GM12865 (cell line): ENCODE measurements at regions not wholly inside any gene's neighbourhood (a gene's known extent, or its start where the extent isn't known, plus 50 kb on each side); places are given as distances from the start of the nearest gene placed in this dataset.

Experiments
- DNase-seq: peaks from one replicate; pipeline ENCODE4 v3.0.0; 2010; ENCODE audit warnings: low read depth
- H3K4me3 ChIP-seq: 2 replicates; pipeline ENCODE4 v1.5.1; 2011; ENCODE audit warnings: mild to moderate bottlenecking, low read depth, low read length, control low read depth
- TF ChIP-seq, protein P1 (sequence below): IDR thresholded peaks from 2 replicates; pipeline ENCODE4 v1.5.1; 2011; ENCODE audit warnings: low read length, control low read depth, low read depth, inconsistent platforms; ENCODE audit not compliant: insufficient read depth; ENCODE audit errors: missing control alignments

DNA sequence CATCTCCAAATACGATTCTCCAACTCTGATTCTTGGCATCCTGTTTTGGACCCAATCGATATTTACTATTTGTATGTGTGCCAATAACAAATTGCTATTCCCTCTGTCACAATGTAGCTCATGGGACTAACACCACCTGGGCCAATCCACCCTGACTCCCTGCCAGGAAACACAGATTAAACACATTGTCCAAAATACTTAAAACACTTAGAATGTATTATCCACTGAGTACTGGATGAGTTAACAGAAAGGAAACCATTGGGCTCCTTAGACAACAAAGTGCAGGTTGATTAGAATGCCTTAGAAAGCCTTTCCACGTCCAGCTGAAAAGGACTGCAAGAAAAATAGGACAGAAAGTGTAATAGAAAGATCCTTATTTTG is 79.4 kb upstream of the ARHGAP28 start:
- TF ChIP-seq, protein P1, sequence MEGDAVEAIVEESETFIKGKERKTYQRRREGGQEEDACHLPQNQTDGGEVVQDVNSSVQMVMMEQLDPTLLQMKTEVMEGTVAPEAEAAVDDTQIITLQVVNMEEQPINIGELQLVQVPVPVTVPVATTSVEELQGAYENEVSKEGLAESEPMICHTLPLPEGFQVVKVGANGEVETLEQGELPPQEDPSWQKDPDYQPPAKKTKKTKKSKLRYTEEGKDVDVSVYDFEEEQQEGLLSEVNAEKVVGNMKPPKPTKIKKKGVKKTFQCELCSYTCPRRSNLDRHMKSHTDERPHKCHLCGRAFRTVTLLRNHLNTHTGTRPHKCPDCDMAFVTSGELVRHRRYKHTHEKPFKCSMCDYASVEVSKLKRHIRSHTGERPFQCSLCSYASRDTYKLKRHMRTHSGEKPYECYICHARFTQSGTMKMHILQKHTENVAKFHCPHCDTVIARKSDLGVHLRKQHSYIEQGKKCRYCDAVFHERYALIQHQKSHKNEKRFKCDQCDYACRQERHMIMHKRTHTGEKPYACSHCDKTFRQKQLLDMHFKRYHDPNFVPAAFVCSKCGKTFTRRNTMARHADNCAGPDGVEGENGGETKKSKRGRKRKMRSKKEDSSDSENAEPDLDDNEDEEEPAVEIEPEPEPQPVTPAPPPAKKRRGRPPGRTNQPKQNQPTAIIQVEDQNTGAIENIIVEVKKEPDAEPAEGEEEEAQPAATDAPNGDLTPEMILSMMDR: no peak
- H3K4me3 ChIP-seq: no peak overlapping the region
- no peak for DNase-seq

DNA sequence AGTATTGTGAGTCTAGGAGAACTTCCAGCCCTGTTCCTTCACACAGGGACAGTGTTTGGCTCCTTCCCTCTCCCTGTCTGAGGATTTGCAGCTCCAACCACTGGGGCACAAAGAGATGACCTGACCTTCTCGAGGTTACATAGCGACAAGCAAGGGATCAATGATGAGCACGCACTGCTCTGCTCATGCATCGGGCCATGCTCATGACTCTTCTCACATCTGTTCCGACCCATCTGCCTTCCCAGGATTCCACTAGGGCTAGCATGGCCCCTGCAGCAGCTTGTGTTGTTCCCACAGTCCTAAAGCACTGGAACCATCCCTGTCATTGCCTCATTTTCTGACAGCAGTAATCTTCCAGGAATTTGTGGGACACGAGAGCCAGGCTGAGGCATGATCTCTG is 78.8 kb upstream of the ARHGAP28 start:
- no peak overlapping the region for H3K4me3 ChIP-seq
- TF ChIP-seq, protein P1: no peak
- no peak for DNase-seq

DNA sequence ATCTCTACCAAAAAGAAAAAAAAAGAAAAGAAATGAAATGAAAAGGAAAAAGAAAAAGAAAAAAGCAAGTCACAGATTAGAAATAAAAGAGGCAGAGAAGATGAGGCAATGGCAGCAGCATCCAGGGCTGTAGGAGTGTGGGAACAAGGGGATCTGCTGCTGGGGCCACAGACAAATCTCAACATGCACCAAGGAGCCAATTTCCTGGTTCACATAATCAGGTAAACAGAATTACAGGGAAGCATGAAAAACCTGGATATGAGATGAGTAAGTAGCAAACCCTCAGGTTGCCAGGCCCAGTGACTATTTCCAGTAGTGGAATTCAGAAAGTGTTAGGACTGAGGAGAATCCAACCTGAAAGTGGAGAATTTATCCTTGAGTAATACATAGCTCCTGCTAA is 77.4 kb upstream of the ARHGAP28 start:
- TF ChIP-seq, protein P1: no peak
- no peak for DNase-seq
- H3K4me3 ChIP-seq: no peak overlapping the region

DNA sequence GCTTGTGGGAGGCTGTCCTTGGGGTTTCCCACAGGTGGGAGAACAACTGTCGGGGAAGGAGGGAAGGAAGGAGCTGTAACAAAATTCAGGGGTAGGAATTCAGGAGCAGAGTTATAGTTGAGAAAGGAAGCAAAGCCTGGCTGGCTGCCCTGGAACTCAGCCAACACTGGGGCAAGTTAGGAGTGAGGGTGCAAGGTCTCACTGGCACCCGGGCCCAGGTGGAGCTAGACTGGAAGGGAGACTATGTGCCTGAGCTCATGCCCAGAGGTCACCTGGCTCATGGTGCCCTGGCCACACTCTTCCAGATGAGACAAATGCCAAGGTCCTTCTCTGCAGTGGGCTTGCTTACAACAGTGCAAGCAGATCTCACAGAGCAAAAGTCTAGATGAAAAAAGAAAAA is 75.6 kb upstream of the ARHGAP28 start:
- TF ChIP-seq, protein P1: no peak
- no peak for DNase-seq
- H3K4me3 ChIP-seq: no peak overlapping the region

DNA sequence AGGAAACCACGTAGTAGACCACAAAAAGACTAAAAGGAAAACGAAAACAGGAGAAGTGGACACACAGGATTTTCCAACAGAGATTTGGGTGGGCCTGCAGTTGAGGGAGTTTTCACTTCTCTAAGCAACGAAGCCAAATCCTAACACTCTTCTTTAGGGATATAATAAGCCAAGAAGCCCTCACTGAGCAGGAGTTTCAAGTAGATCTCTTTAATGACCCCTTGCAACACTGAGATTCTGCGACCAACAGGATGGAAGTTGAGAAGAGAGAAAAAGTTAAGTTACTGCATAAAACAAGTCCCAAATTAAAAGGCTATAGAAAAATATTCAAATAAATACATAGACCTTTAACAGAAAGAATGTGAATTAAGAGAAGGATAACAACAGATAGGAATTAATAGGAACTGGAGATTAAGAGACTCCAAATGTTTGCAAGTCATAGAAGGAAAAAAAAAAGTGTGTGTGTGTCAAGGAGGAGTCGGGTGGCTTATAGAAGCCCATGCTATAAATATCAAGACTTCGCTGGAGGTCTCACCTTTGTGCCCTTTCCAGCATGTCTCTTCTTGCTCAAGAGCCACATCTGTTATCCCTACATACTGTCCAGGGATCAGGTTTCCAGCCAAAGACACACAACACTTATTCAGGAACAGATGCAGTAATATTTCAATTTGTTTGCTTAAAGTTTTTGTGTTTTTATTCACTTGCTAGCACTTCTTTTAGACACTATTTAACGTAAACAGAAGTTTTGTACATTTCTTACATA is 69.4 kb upstream of the ARHGAP28 start:
- DNase-seq: no peak
- no peak overlapping the region for H3K4me3 ChIP-seq
- TF ChIP-seq, protein P1: no peak

DNA sequence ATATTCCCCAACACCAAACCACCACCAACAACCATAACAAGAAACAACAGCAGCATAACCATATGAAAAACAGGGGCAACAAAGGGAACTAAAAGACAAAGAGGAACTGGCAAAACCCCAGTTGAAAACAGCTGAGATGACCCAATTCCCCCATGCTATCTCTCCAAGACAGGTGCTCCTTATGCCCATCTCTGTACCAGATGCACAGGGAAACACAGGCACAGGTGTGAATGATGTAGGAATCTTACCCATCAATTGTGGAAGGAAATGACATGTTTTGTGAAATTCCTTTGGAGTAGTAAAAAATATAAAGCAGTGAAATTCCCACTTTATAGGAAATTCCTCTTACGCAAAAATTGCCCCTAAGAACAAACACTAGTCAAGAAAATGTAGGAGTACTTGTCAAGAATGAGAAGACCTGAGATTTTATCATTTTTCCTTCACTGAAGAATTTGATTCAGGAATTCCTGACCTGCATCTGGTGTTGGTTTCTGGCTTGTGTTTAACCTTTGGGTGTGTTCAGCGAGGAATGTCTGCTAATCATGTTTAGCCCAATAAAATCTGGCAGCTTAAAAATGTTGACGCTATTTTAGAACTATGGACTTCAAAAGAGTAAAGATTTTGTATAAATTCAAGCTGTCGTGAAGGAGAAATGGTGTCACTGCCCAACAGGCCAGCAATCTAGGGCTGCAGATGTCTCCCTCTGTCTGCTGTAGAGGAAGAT is 67.7 kb upstream of the ARHGAP28 start:
- TF ChIP-seq, protein P1: no peak
- no peak for DNase-seq

More for the DNA sequence above, 67.7 kb upstream of the ARHGAP28 start:
- no peak overlapping the region for H3K4me3 ChIP-seq
